EL (cell line): ENCODE measurements at regions not wholly inside any gene's neighbourhood (a gene's known extent, or its start where the extent isn't known, plus 50 kb on each side); places are given as distances from the start of the nearest gene placed in this dataset.
"Not testable (repeated sequence)": the region's sequence is repeated elsewhere in the genome, so short reads cannot be mapped to it uniquely, and the experiment has no call there.

Experiments
- DNase-seq: peaks from one replicate; pipeline ENCODE4 v3.0.0-alpha.2; 2016

- no peak for DNase-seq
These were observed 533.4 kb downstream of the NTRK3 start for GRCh38 chr15:87722941-87723691.

GRCh38 chr15:87720235-87720634 lies 536.3 kb downstream of the NTRK3 start:
- DNase-seq = no peak

- DNase-seq = no peak
These were observed 540.1 kb downstream of the NTRK3 start for GRCh38 chr15:87716422-87716821.

- no peak for DNase-seq
These were observed 541.3 kb downstream of the NTRK3 start for GRCh38 chr15:87715252-87715651.

- DNase-seq = no peak
These were observed 543.1 kb downstream of the NTRK3 start for GRCh38 chr15:87713475-87713879.

- DNase-seq = no peak
These were observed 544.3 kb downstream of the NTRK3 start for GRCh38 chr15:87712211-87712610.

GRCh38 chr15:87711026-87711425 lies 545.5 kb downstream of the NTRK3 start:
- no peak for DNase-seq

- DNase-seq = no peak
These were observed 546.1 kb downstream of the NTRK3 start for GRCh38 chr15:87710406-87710805.

- DNase-seq = no peak
These were observed 548.9 kb downstream of the NTRK3 start for GRCh38 chr15:87707566-87708130.

GRCh38 chr15:87707071-87707470 lies 549.5 kb downstream of the NTRK3 start:
- DNase-seq = no peak

- DNase-seq = no peak
These were observed 550.5 kb downstream of the NTRK3 start for GRCh38 chr15:87706001-87706400.

GRCh38 chr15:87704276-87704675 lies 552.3 kb downstream of the NTRK3 start:
- DNase-seq = no peak

- no peak for DNase-seq
These were observed 553.0 kb downstream of the NTRK3 start for GRCh38 chr15:87703327-87704111.

GRCh38 chr15:87702270-87702669 lies 554.3 kb downstream of the NTRK3 start:
- DNase-seq = no peak

GRCh38 chr15:87698467-87698866 lies 558.1 kb downstream of the NTRK3 start:
- DNase-seq = not testable (repeated sequence)

GRCh38 chr15:87689716-87690115 lies 566.8 kb downstream of the NTRK3 start:
- DNase-seq = no peak

- no peak for DNase-seq
These were observed 569.0 kb downstream of the NTRK3 start for GRCh38 chr15:87687523-87687870.

GRCh38 chr15:87686841-87687522 lies 569.6 kb downstream of the NTRK3 start:
- no peak for DNase-seq

GRCh38 chr15:87686339-87686738 lies 570.2 kb downstream of the NTRK3 start:
- no peak for DNase-seq

GRCh38 chr15:87682527-87682926 lies 574.0 kb downstream of the NTRK3 start:
- DNase-seq = no peak

GRCh38 chr15:87681104-87681503 lies 575.4 kb downstream of the NTRK3 start:
- DNase-seq = peak; percentile 28

- DNase-seq = no peak
These were observed 576.3 kb downstream of the NTRK3 start for GRCh38 chr15:87680208-87680607.

GRCh38 chr15:87675271-87675670 lies 581.3 kb downstream of the NTRK3 start:
- no peak for DNase-seq
